GM12864 (cell line): ENCODE measurements at regions not wholly inside any gene's neighbourhood (a gene's known extent, or its start where the extent isn't known, plus 50 kb on each side); places are given as distances from the start of the nearest gene placed in this dataset.
A peak's percentile ranks its signal among the peaks of the same experiment; 100 is the strongest.

Experiments used
- DNase-seq: peaks from one replicate; pipeline ENCODE4 v3.0.0-alpha.2; 2011; ENCODE audit warnings: low read depth
- H3K4me3 ChIP-seq: 2 replicates; pipeline ENCODE4 v1.5.1; 2011; ENCODE audit warnings: mild to moderate bottlenecking, low read depth, low read length, control low read depth
- CTCF ChIP-seq: IDR thresholded peaks from 2 replicates; pipeline ENCODE4 v1.5.1; 2011; ENCODE audit warnings: low read depth, mild to moderate bottlenecking, moderate library complexity, low read length, control low read depth, inconsistent platforms; ENCODE audit errors: missing control alignments

- no peak overlapping the region; the same call in 1 of the 2 replicates for H3K4me3 ChIP-seq
- no peak for DNase-seq
- TF ChIP-seq CTCF, result no peak
Measured at GRCh38 chr6:113642001-113642713, 215.0 kb upstream of the MARCKS start.

- TF ChIP-seq CTCF, result no peak
- DNase-seq, result peak; percentile 68
- H3K4me3 ChIP-seq, result no peak overlapping the region; the same call in 1 of the 2 replicates
Measured at GRCh38 chr6:113642714-113643406, 214.3 kb upstream of the MARCKS start.

- no peak for DNase-seq
- no peak overlapping the region; the same call in 1 of the 2 replicates for H3K4me3 ChIP-seq
- TF ChIP-seq CTCF, result no peak
Measured at GRCh38 chr6:113643407-113643770, 213.8 kb upstream of the MARCKS start.

- H3K4me3 ChIP-seq, result no peak overlapping the region; the same call in 1 of the 2 replicates
- TF ChIP-seq CTCF, result no peak
- peak; percentile 53 for DNase-seq
Measured at GRCh38 chr6:113644861-113645575, 212.1 kb upstream of the MARCKS start.

- no peak overlapping the region; the same call in 1 of the 2 replicates for H3K4me3 ChIP-seq
- TF ChIP-seq CTCF, result no peak
- no peak for DNase-seq
Measured at GRCh38 chr6:113645576-113645970, 211.6 kb upstream of the MARCKS start.

- DNase-seq, result no peak
- H3K4me3 ChIP-seq, result no peak overlapping the region
- TF ChIP-seq CTCF, result no peak
Measured at GRCh38 chr6:113645986-113646385, 211.2 kb upstream of the MARCKS start.
